Hepatocyte (in vitro differentiated cells): ENCODE measurements at regions not wholly inside any gene's neighbourhood (a gene's known extent, or its start where the extent isn't known, plus 50 kb on each side); places are given as distances from the start of the nearest gene placed in this dataset.

Source experiments
- CTCF ChIP-seq: fragments of 200-600 bp; sonication (generic); IDR thresholded peaks from 2 replicates; pipeline ENCODE4 v1.5.1; 2016; ENCODE audit warnings: antibody characterized with exemption, mild to moderate bottlenecking; ENCODE audit not compliant: poor library complexity
- EZH2 ChIP-seq: fragments of 200-600 bp; sonication (generic); IDR thresholded peaks from 2 replicates; pipeline ENCODE4 v1.6.1; 2016; ENCODE audit warnings: antibody characterized with exemption, mild to moderate bottlenecking, borderline replicate concordance
- EZH2phosphoT487 ChIP-seq: fragments of 200-600 bp; sonication (generic); IDR thresholded peaks from one replicate; pipeline ENCODE4 v1.6.1; 2018; ENCODE audit warnings: antibody characterized with exemption, mild to moderate bottlenecking, low read depth, moderate library complexity; ENCODE audit not compliant: unreplicated experiment, severe bottlenecking

DNA sequence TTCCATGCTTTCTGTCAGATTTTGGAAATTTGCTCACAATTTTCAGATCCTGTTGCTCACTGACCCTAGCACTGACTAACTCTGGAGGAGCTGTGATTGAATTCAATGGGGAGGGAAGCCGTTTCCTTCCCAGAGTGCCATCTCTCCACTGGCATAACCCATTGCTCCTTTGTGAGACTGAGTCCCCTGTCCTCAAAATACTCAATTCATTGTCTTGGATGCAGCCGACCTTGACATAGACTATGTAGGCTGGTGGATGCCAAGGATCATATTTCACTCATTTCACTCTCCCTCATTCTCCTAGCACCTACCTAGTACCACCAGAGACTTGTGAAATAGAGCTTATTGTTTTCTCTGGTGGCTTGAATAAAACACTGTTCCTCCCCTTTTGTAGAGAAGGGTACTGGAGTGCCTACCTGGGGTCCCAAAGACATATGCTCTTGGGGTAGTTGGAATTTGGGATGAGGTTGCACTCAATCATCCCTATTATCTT is 511.3 kb upstream of the ZMIZ1 start:
- no peak for TF ChIP-seq CTCF
- TF ChIP-seq EZH2: no peak
- TF ChIP-seq EZH2phosphoT487: no peak
